Limb (tissue), 2 donors: ENCODE measurements at regions not wholly inside any gene's neighbourhood (a gene's known extent, or its start where the extent isn't known, plus 50 kb on each side); places are given as distances from the start of the nearest gene placed in this dataset.

Experiments used
- DNase-seq, 2 donors: peaks; one replicate each; pipeline ENCODE4 v3.0.0-alpha.2; 2016; ENCODE audit errors: extremely low spot score in 2 of 2

DNA sequence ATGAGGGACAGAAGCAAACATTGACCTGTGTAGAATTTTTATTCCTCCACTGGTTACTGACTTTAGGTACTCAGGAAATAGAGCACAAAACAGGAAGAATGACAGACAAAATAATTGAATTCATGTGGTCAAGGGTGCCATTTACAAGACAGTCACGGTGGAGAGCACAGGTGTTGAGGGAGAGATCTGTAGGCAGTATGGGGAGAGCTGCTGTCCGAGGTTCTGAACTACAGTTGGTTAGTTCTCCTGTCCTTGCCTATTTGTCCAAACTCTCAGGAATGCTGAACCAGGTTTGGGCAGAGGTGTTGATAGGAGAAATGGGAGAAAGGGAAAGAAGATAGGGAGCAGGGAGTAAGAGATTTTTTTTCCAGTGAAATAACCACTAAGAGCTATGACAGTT, 178.5 kb upstream of the ZBTB20 start:
- DNase-seq, result peak; percentile 49 to 57

GRCh38 chr3:115330430-115330829, 183.3 kb upstream of the ZBTB20 start:
- DNase-seq, result no peak

- DNase-seq, result no peak
Measured at GRCh38 chr3:115332998-115333397, 185.9 kb upstream of the ZBTB20 start.

DNA sequence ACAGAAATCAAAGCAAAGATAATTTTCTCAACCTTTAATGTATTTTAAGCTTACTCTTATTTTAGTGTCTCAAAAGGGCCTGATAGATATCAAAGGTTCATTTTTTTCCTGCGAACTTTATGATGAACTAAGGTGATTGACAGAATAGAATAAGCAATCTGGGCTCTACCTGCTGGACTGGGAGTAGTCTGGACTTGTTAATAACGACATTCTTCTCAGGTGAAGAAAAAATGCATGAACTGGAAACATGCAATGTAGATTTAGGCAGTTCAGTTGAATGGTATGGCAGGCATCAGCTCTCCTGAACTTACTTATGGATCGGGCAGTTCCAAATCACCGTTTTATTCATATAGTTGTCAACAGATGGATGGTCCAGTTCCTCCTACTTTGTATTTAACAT, 189.7 kb upstream of the ZBTB20 start:
- no peak for DNase-seq

- DNase-seq, result no peak
Measured at GRCh38 chr3:115340586-115340985, 193.5 kb upstream of the ZBTB20 start.

DNA sequence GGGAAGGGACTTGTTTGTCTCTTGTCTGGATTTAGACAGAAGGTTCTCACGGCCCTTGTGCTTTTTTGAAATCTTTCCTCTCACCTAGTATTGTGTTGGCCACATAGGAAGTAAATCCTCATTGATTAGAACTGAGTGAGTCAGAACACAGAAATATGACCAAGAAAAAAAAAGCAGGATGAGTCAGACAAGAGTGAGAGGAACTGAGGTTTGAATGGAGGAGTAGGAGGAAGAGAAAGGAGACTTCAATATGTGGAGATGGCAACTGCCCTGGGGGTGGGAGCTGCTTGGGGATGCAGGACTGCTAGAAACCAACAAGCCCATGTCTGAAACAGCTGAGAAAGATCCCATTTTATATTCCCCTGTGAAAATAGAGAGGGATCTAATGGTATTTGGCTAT, 194.1 kb upstream of the ZBTB20 start:
- DNase-seq, result no peak

DNA sequence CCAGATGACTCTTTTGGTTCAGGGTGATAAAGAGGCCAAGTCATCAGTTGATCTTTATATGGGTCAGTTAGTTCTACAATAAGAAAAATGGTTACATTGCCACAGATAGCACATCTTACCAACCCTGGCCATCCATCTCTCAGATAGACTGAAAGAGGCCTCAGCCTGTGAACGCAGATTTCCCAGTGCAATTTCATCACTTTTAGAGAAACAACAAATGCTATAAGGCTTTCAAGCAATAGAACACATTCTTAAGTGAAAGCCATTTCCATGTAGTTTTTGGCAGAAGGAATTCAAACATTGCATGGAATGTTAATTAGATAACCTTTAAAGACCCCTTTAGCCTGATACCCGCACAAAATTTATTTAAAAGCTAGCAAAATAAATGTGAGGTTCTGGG, 200.6 kb upstream of the ZBTB20 start:
- no peak for DNase-seq

DNA sequence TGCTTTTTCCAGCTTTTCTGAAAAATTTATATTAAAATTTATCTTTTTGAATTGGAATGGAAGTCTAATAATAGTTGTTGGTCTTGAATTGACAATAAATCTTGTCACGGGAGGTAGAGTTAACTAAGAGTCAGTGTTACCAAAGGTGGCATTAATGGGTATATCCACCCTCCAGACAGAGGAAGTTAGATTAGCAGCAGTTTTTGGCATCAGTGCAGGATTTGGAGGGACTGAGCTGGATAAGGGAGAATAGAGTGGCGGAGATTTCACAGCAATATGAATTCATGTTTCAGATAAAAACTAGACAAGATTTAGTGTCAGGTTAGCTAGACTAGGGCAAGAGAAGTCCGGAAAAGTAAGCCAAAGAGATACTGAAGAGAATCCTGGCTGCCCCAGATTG, 201.3 kb upstream of the ZBTB20 start:
- DNase-seq, result no peak

GRCh38 chr3:115348951-115349745, 202.1 kb upstream of the ZBTB20 start:
- DNase-seq, result no peak

DNA sequence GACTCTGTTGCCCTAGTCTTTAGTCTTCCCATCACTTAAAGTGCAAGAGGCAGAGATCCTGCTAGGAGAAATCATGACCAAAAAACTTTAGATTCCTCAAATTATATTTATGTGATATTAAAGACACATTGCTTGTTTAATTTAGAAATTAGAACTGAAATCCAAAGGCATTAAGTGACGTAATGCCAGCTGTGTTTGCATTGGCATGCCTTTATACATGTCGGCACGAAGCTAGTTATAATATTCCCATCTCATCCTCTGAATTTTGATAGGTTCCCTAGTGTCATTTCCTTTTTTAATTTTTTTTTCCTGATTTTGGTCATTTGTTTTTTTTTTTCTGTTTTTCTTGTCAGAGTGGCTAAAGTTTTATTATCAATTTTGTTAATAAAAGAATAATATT, 203.5 kb upstream of the ZBTB20 start:
- DNase-seq, result no peak

DNA sequence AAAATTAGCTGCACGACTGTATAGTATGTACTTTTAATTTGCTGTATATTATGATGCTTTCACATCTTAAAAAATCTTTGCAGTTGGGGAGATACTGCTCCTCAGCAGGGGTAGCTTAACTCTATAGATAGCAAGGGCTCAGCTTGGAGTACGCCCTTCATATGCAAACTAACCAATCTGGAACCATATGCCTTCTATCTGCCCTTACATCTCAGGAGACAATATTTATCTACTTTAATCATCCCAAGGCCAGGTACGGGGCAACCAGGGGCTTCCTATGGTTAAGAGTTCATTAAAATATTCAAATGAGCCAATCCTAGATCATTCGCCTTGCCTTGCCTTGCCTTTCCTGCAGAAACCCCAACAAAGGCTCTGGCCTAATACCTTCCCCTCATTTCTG, 204.1 kb upstream of the ZBTB20 start:
- DNase-seq, result no peak

- no peak for DNase-seq
Measured at GRCh38 chr3:115354010-115354409, 206.9 kb upstream of the ZBTB20 start.

- no peak for DNase-seq
Measured at GRCh38 chr3:115357456-115357855, 210.4 kb upstream of the ZBTB20 start.

DNA sequence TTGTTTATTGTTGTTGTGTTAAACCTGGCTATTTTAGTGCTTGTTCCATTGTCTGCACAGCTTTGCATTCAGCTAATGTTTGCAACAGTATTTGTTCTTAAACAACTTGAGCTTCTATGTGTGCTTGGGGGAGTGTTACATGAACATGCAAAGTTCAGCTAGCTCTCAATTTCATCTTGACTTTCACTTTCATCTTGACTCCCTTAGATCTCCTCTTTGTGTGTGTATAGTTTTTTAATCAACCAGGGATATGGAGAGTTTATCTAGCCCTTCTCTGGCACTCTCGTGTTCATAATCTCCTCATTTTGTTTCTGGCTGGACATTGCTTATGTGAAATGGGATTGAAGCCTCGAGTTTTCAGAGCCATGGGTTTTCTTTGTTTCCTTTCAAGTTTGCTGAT, 212.4 kb upstream of the ZBTB20 start:
- DNase-seq, result no peak

GRCh38 chr3:115361806-115362205, 214.7 kb upstream of the ZBTB20 start:
- no peak for DNase-seq

GRCh38 chr3:115363071-115363470, 216.0 kb upstream of the ZBTB20 start:
- no peak for DNase-seq

- no peak for DNase-seq
Measured at GRCh38 chr3:115369021-115369420, 221.9 kb upstream of the ZBTB20 start.

DNA sequence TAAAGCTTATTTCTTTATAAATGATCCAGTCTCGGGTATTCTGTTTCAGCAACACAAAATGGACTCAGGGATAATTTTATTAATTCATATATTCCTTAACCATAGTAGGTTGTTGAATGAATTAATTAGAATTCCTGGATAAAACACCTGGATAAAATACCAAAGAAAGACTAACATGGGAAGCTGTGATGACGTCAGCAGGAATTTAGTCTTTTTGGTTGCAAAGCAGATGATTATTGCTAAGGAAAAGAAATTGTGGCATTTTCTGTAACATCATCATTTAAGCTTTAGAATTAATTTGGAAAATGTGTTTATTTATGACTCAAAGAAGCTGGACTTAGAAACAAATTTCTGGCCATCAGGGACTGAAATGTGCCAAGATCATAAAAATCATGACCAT, 228.3 kb upstream of the ZBTB20 start:
- DNase-seq, result no peak

DNA sequence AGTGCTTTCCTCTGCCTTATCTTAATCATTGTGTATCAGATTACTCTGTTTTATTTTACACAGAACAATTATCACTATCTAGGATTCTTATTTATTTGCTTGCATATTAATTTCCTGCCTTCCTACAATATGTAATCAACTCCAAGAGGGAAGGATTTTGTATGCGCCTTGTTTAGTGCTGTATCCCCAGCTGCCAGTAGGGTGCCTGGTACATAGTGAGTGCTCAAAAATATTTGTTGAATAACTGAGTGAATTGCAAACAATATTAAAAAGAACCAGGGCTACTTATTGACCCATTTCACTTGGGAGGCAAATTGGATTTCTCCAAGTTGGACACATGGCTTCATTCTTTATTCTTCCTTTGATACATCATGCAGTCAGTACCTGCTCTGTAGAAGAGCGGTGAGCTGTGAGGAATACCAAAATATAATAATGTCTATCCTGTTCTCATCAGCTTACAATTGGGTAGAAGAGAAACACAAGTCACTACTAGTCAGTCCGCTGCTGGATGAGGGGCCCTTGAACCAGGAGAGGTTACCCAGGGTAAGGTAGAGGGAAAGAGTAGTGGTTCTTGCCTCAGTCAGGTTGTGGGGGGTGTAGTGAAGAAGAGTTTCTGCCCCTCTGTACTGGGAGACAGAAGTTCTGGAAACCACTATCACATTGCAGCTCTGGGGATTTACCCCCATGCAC, 233.9 kb upstream of the ZBTB20 start:
- DNase-seq, result no peak

GRCh38 chr3:115381573-115381912, 234.5 kb upstream of the ZBTB20 start:
- no peak for DNase-seq

GRCh38 chr3:115381931-115382330, 234.8 kb upstream of the ZBTB20 start:
- no peak for DNase-seq

GRCh38 chr3:115384381-115384780, 237.3 kb upstream of the ZBTB20 start:
- DNase-seq, result no peak
